IMR-90 (cell line): ENCODE measurements at regions not wholly inside any gene's neighbourhood (a gene's known extent, or its start where the extent isn't known, plus 50 kb on each side); places are given as distances from the start of the nearest gene placed in this dataset.

Experiments used
- BHLHE40 ChIP-seq: fragments of 150-350 bp; IDR thresholded peaks from 2 replicates; pipeline ENCODE4 v1.6.1; 2016; ENCODE audit warnings: mild to moderate bottlenecking, low read depth, low read length
- CEBPB ChIP-seq: IDR thresholded peaks from 2 replicates; pipeline ENCODE4 v1.6.1; 2012; ENCODE audit warnings: low read depth, low read length, improper control_type of control experiment
- CHD1 ChIP-seq: IDR thresholded peaks from 2 replicates; pipeline ENCODE4 v1.6.1; 2012; ENCODE audit warnings: low read depth, low read length, improper control_type of control experiment
- CTCF ChIP-seq: conservative IDR thresholded peaks from 2 replicates; pipeline ENCODE4 v1.5.1; 2012; ENCODE audit warnings: mild to moderate bottlenecking, low read depth, low read length, improper control_type of control experiment
- FOS ChIP-seq: fragments of 150-350 bp; IDR thresholded peaks from 2 replicates; pipeline ENCODE4 v1.6.1; 2016; ENCODE audit warnings: low read depth, low read length
- MAFK ChIP-seq: IDR thresholded peaks from 2 replicates; pipeline ENCODE4 v1.6.1; 2012; ENCODE audit warnings: low read depth, low read length, improper control_type of control experiment
- MAZ ChIP-seq: IDR thresholded peaks from 2 replicates; pipeline ENCODE4 v1.6.1; 2012; ENCODE audit warnings: low read depth, mild to moderate bottlenecking, low read length, improper control_type of control experiment, moderate library complexity, borderline replicate concordance
- MXI1 ChIP-seq: IDR thresholded peaks from 2 replicates; pipeline ENCODE4 v1.6.1; 2012; ENCODE audit warnings: low read depth, mild to moderate bottlenecking, low read length, moderate library complexity, borderline replicate concordance
- POLR2A ChIP-seq: IDR thresholded peaks from 2 replicates; pipeline ENCODE4 v1.6.1; 2012; ENCODE audit warnings: mild to moderate bottlenecking, low read depth, low read length
- RAD21 ChIP-seq: IDR thresholded peaks from 2 replicates; pipeline ENCODE4 v1.6.1; 2012; ENCODE audit warnings: low read length, improper control_type of control experiment
- RCOR1 ChIP-seq: IDR thresholded peaks from 2 replicates; pipeline ENCODE4 v1.6.1; 2012; ENCODE audit warnings: mild to moderate bottlenecking, low read length, improper control_type of control experiment; ENCODE audit not compliant: insufficient replicate concordance
- RFX5 ChIP-seq: IDR thresholded peaks from 2 replicates; pipeline ENCODE4 v1.8.0; 2012; ENCODE audit warnings: low read depth, mild to moderate bottlenecking, low read length, moderate library complexity
- SMC3 ChIP-seq: fragments of 150-350 bp; IDR thresholded peaks from 2 replicates; pipeline ENCODE4 v1.6.1; 2016; ENCODE audit warnings: low read depth, mild to moderate bottlenecking, antibody characterized with exemption, low read length, moderate library complexity
- USF2 ChIP-seq: fragments of 150-350 bp; IDR thresholded peaks from 2 replicates; pipeline ENCODE4 v1.6.1; 2017; ENCODE audit warnings: mild to moderate bottlenecking, antibody characterized with exemption, low read length, low read depth

GRCh38 chr14:95025218-95025617 lies 132.1 kb downstream of the DICER1 start:
- TF ChIP-seq RAD21: no peak
- TF ChIP-seq MXI1: no peak
- no peak for TF ChIP-seq CTCF
- no peak for TF ChIP-seq CEBPB
- TF ChIP-seq MAZ: no peak
- TF ChIP-seq POLR2A: no peak
- no peak for TF ChIP-seq USF2
- TF ChIP-seq MAFK: no peak
- no peak for TF ChIP-seq SMC3
- TF ChIP-seq CHD1: no peak
- no peak for TF ChIP-seq RFX5
- no peak for TF ChIP-seq RCOR1
- no peak for TF ChIP-seq FOS
- TF ChIP-seq BHLHE40: no peak
